Upper lobe of right lung (tissue), 1 donor: ENCODE measurements at regions not wholly inside any gene's neighbourhood (a gene's known extent, or its start where the extent isn't known, plus 50 kb on each side); places are given as distances from the start of the nearest gene placed in this dataset.

Source experiments
- ATAC-seq: fragments of 200-7000 bp; cut with Tn5 transposase; one replicate; pipeline ENCODE4 v1.9.1; 2020; ENCODE audit warnings: mild to moderate bottlenecking, moderate library complexity
- DNase-seq: peaks from one replicate; pipeline ENCODE4 v3.0.0-alpha.2; 2020
- H3K27ac ChIP-seq: fragments of 200-600 bp; one replicate; pipeline ENCODE4 v1.8.0; 2022
- H3K27me3 ChIP-seq: fragments of 200-600 bp; one replicate; pipeline ENCODE4 v1.8.0; 2022; ENCODE audit warnings: mild to moderate bottlenecking
- H3K36me3 ChIP-seq: fragments of 200-600 bp; one replicate; pipeline ENCODE4 v1.8.0; 2022
- H3K4me1 ChIP-seq: fragments of 200-600 bp; one replicate; pipeline ENCODE4 v1.8.0; 2022
- H3K4me3 ChIP-seq: fragments of 200-600 bp; one replicate; pipeline ENCODE4 v1.8.0; 2022; ENCODE audit warnings: mild to moderate bottlenecking
- H3K9me3 ChIP-seq: fragments of 200-600 bp; one replicate; pipeline ENCODE4 v1.8.0; 2022
- CTCF ChIP-seq: fragments of 200-600 bp; IDR thresholded peaks from one replicate; pipeline ENCODE4 v1.8.0; 2022; ENCODE audit warnings: antibody characterized with exemption
- intact Hi-C: fragments of 100-400 bp; cut with DNase I; formaldehyde crosslinking; loops from one replicate; pipeline ENCODE4 v1.11.0; 2022
- donor health status: DM: no; HTN: yes; CAD: no; lungs with severe emphysema.

- TF ChIP-seq CTCF: no peak
- Histone ChIP-seq H3K9me3 (no peaks in the 10 kb centered on the region), H3K4me1 (peaks cover 35% of the 10 kb centered on the region), H3K4me3 (no peak overlapping the region), H3K27me3 (no peaks in the 10 kb centered on the region), H3K27ac (no peak overlapping the region), H3K36me3 (no peaks in the 10 kb centered on the region)
- intact Hi-C loops: no loop called here
- DNase-seq: peak; percentile 60
- no peak for ATAC-seq
These were observed 215.9 kb upstream of the GSE1 start for GRCh38 chr16:85396879-85397871.

- Histone ChIP-seq H3K27ac (no peak overlapping the region), H3K36me3 (no peaks in the 10 kb centered on the region), H3K9me3 (no peaks in the 10 kb centered on the region), H3K27me3 (no peaks in the 10 kb centered on the region), H3K4me1 (peaks cover 35% of the 10 kb centered on the region), H3K4me3 (no peak overlapping the region)
- TF ChIP-seq CTCF: no peak
- peak; percentile 42 for DNase-seq
- ATAC-seq: no peak
- intact Hi-C loops: no loop called here
These were observed 215.1 kb upstream of the GSE1 start for GRCh38 chr16:85398050-85398451.

- intact Hi-C loops: no loop called here
- H3K27ac ChIP-seq: no peak overlapping the region
- no peak overlapping the region for H3K4me3 ChIP-seq
- DNase-seq (no peak), ATAC-seq (no peak)
- H3K9me3 ChIP-seq: no peaks in the 10 kb centered on the region
- peaks cover 30% of the 10 kb centered on the region for H3K4me1 ChIP-seq
- no peaks in the 10 kb centered on the region for H3K36me3 ChIP-seq
- no peak for TF ChIP-seq CTCF
- no peaks in the 10 kb centered on the region for H3K27me3 ChIP-seq
These were observed 214.2 kb upstream of the GSE1 start for GRCh38 chr16:85398688-85399582.

GRCh38 chr16:85399583-85400284, 213.4 kb upstream of the GSE1 start:
- no peaks in the 10 kb centered on the region for H3K9me3 ChIP-seq
- H3K4me3 ChIP-seq: no peak overlapping the region
- DNase-seq (peak; percentile 56), ATAC-seq (no peak)
- no peak overlapping the region for H3K27ac ChIP-seq
- no peak for TF ChIP-seq CTCF
- no peaks in the 10 kb centered on the region for H3K27me3 ChIP-seq
- intact Hi-C loops: no loop called here
- H3K4me1 ChIP-seq: peaks cover 22% of the 10 kb centered on the region
- no peaks in the 10 kb centered on the region for H3K36me3 ChIP-seq
